ENCODE measurements at regions not wholly inside any gene's neighbourhood (a gene's known extent, or its start where the extent isn't known, plus 50 kb on each side); places are given as distances from the start of the nearest gene placed in this dataset.

DNA sequence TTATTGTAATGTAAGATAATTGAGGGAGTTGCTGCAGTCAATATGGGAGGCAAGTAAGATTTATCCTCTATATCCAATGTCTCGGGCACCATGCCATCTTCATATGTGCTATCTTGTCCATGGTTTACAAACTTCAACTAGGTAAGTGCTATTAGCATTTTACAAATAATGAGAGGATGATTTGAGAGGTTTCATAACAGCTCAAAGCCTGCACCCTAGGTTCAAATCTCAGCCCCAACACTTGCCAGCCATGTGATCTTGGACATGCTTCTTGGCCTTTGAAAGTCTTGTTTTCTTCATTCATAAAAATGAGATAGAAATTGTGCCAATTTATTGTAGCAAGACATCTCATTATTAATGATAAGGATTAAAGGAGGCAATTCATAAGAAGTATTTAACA, 108.8 kb downstream of the RND3 start:
- Histone ChIP-seq H3K27me3 (ENCODE audit: insufficient read depth, low read length) (no peaks in the 10 kb centered on the region), H2AFZ (ENCODE audit: low read length) (no peak overlapping the region), H2BK20ac (ENCODE audit: low read depth, low read length, poor library complexity, severe bottlenecking) (no peak overlapping the region), H4K91ac (ENCODE audit: insufficient read length, low read depth, low read length) (no peak overlapping the region), H3K14ac (ENCODE audit: insufficient read depth, low read length) (no peak overlapping the region), H3K4me1 (ENCODE audit: insufficient read depth, low read length) (peaks cover 3% of the 10 kb centered on the region), H3K4me2 (ENCODE audit: insufficient read depth, insufficient read length, low read length) (no peak overlapping the region), H3K9ac (ENCODE audit: extremely low read depth, insufficient read length, low read length) (no peak overlapping the region), H4K8ac (replicated peaks; ENCODE audit: insufficient read length, low read depth, low read length) (no peak overlapping the region), H3K18ac (ENCODE audit: insufficient read length, low read depth, low read length) (no peak overlapping the region), H4K20me1 (ENCODE audit: control insufficient read depth, insufficient read depth, insufficient read length) (no peaks in the 10 kb centered on the region), H2AK5ac (ENCODE audit: insufficient read length, low read length) (no peak overlapping the region), H2BK12ac (ENCODE audit: insufficient read length, low read depth, low read length) (no peak overlapping the region), H3K27ac (ENCODE audit: insufficient read length, low read depth, low read length) (no peak overlapping the region), H2BK15ac (ENCODE audit: low read depth, low read length) (no peak overlapping the region), H4K5ac (ENCODE audit: insufficient read length, low read depth, low read length) (no peak overlapping the region), H3K9me3 (ENCODE audit: control insufficient read depth, low read depth, low read length) (no peaks in the 10 kb centered on the region), H2BK5ac (ENCODE audit: insufficient read length, low read length) (no peak overlapping the region), H3K23ac (ENCODE audit: insufficient read length, low read depth, low read length) (no peak overlapping the region), H2BK120ac (ENCODE audit: low read depth, low read length, poor library complexity, severe bottlenecking) (no peak overlapping the region), H3T11ph (ENCODE audit: low read length) (no peak overlapping the region), H3K56ac (ENCODE audit: insufficient read length, low read depth, low read length) (no peak overlapping the region), H3K79me2 (ENCODE audit: insufficient read depth, low read length) (no peaks in the 10 kb centered on the region), H3K4ac (ENCODE audit: low read depth, low read length) (no peak overlapping the region), H3K79me1 (ENCODE audit: insufficient read depth, low read depth, low read length, poor library complexity, severe bottlenecking) (no peaks in the 10 kb centered on the region), H3K23me2 (ENCODE audit: insufficient read length, low read depth, low read length, poor library complexity, severe bottlenecking) (no peaks in the 10 kb centered on the region)
- H3K4me3 Mint-ChIP-seq = no peak overlapping the region
- no peaks in the 10 kb centered on the region for H3K27me3 Mint-ChIP-seq (ENCODE audit: low read depth)
- no peak for DNase-seq
- peaks cover 12 to 16% of the 10 kb centered on the region in 2 experiments; a peak in 4 of 5 replicates for H3K9me3 Mint-ChIP-seq
- peaks cover 0 to 16% (median 4%) of the 10 kb centered on the region in 3 experiments; a peak in 4 of 7 replicates for H3K36me3 Mint-ChIP-seq (ENCODE audit: insufficient read depth in 1 of 3, low read depth in 3 of 3)
- H3K4me1 Mint-ChIP-seq = peaks cover 7 to 10% of the 10 kb centered on the region in 2 experiments; a peak in 3 of 4 replicates
- no peak for TF ChIP-seq CTCF (conservative IDR thresholded peaks at IDR 0.05)
- no CpG with 5 or more reads among the region's 1 CpG for WGBS (ENCODE audit: extremely low coverage, insufficient read length, low lambda C conversion rate)
- no peak overlapping the region for H3K27ac Mint-ChIP-seq
